ENCODE measurements at regions not wholly inside any gene's neighbourhood (a gene's known extent, or its start where the extent isn't known, plus 50 kb on each side); places are given as distances from the start of the nearest gene placed in this dataset.
"Not testable (repeated sequence)": the region's sequence is repeated elsewhere in the genome, so short reads cannot be mapped to it uniquely, and the experiment has no call there.

DNA sequence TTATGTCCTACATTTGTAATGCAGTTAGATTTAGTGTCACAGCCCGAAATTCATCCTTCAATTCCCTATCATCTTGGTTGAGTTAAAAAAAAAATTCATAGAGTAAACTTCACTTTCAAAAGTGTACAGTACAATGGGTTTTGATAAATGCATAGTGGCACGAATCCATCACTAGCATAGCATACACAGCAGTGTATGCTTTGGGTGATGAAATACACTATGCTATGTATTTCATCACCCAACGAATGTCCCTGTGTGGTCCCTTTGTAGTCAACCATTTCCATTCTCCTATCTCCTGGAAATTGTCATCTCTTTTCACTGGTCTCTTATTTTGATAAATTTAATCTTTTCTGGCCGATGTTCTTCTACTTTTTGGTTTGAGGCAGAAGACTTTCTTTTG, 129.4 kb upstream of the BASP1 start:
- DNase-seq = no peak

DNA sequence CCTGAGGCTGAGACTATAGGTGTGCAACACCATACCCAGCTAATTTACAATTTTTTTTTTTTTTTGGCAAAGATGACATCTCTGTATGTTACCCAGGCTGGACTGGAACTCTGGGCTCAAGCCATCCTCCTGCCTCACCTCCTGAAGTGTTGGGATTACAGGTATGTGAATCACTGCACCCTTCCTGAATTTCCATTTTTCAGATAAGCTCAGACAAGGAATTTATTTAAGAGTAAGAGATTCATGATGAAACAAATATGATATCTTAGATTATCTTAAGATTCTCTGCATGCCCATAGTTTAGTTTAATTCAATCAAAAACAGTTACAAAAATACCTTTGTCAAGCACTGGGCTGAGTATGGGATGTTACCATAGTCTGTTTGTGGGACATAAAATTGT, 128.4 kb upstream of the BASP1 start:
- DNase-seq = no peak

DNA sequence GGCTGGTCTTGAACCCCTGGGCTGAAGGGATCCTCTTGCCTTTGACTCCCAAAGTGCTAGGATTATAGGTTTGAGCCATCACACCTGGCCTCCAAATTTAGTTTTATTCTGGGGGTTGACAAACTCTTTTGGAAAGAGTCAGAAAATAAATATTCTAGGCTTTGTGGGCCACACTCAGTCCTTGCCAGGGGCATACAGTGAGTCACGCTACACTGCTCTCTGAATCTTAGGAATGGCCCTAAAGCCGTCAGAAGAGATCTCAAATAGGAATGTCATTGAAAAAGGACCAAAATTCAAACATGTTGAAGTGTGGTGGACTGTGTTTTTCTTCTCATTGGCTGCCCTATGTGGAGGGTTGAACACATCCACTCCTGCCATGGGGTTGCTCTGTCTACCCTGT, 127.7 kb upstream of the BASP1 start:
- DNase-seq = no peak

DNA sequence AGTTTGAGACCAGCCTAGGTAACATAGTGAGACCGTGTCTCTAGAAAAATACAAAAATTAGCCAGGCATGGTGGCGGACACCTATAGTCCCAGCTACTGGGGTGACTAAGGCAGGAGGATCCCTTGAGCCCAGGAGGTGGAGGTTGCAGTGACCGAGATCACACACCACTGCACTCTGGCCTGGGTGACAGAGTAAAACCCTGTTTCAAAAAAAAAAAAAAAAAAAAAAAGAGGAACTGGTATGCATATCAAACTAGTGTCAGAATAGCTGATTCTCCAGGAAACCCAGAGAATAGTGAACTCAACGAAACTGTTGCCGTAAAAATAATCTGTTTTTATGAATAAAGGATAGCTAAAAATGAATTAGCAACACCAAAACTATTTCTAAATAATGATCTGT, 126.6 kb upstream of the BASP1 start:
- DNase-seq = no peak

DNA sequence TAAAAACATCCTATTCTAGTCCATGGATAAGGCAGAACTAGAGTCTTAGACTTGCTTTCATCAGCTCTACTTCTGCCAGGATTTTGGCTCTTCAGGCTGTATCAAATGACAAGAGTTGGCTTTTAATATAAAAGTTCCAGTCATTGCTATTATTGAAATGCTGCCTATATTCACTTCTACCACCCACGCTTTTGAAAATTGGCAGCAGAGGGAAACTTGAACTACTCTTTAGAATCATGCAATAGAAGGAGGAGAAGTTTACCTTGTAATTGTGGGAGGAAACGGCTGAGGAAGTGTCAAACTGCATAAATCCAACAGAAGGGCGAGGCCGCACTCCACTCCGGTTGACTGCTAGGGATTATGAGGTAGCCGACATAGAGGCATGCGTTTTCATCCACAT, 122.6 kb upstream of the BASP1 start:
- no peak for DNase-seq

DNA sequence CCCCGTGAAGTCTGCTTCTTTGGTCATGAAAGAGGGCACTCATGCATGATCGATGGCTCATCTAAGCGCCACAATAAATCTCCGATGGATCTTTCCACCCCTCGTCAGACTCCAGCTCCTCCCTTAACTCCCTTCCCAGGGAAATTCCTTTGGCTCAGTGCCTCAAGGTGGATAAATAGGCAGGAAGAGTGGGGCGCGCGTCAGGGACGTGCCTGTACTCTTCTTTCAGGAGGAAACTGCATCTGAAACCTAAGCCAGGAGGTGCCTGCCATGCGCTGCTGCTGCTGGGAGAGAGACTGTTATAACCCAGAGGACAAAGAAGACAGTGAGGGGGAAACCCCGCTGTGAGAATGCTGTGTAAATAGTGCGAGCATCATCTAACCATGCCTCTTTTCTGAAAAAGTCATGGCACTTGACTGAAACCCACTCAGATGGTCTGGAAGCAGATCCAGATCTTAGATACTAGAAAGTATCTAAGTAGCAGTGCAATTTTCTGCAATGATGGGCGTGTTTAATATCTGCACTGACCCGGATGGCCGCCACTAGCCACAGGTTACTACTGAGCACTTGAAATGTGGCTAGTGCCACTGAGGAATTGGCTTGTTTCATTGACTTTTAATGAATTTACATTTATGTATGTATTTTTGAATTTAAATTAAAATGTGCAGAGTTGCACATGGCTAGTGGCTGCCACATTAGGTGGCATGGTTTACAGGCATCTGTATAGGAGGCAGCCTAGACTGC, 120.3 kb upstream of the BASP1 start:
- DNase-seq = peak; percentile 71

DNA sequence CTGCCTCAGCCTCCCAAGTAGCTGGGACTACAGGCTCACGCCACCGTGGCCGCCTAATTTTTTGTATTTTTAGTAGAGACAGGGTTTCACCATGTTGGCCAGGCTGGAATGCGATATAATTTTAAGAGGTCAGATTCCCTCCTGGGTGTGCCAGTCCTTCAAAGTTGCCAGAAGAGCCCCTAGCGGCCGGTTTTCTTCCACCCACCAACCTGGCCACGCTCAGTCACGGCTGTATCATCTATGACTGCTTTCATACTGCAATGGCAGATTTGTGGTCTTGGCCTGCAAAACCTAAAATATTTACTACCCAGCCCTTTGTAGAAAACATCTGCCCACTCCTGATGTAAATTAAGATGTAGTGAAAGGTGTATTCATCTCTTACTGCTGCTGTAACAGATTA, 117.5 kb upstream of the BASP1 start:
- DNase-seq = no peak

DNA sequence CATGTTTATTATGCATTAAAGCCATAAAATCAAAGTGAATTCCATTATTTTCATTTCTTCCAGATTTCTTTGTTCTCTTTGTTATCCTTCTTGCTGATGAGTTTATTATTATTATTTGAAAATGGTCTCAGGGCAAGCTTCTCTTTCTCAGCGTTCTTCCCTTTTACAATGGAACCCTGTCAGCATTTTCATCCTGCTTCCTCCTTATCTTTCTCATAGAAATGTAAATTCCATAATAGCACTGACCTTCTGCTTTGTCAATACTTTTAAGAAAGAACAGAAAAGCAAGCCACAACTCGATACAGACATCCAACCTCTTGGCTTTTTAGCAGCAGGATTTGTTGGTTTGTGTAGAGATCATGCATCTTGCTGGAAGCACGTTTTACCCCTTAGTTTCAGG, 114.0 kb upstream of the BASP1 start:
- DNase-seq = no peak

DNA sequence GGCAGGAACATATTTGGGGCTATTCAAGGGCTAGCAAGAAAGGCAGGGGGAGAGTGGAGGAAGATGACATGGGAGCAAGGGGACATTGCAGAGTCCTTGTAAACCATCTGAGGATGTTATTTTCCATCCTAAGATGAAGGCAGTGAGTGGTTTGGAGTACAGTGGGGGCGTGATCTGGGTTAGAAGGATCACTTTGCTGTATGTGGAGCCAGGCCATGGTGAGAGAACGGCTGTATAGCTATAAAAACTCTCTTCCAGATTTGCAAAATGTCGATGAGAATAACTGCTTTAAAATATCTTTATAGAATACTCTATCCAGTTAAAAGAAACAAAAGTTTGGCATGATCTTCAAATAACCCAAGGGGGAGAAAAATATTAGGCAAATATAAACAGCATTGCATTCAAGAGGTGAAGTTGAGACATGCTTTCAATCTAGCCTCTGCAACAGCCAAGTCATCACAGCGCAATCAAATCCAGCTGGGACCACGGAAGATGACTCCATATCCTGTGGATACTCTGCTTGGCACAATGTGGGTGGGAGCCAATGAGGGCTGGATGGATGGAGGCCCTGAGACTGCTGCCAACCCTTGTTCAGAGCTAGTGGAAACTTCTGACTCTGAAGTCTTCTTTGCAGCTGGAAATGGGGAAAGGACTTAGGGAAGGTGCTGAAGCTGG, 111.5 kb upstream of the BASP1 start:
- DNase-seq = no peak

DNA sequence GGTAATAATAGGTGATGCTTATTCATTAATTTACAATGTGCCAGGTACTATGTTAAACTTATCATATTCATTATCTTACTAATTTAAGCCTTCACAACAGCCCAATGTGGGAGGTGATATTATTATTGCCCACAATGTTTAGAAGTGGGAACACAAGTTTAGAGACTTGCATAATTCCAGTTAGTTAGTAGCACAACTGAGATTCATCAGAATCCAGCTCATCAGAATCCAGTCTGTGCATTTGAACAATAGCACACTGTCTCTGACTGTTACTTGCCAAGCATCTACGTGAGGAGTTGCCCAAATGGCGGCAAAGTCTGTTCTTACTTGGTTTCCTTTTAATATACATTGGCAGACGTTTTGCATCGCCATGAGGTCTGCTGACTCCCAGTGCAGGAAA, 110.9 kb upstream of the BASP1 start:
- DNase-seq = no peak

DNA sequence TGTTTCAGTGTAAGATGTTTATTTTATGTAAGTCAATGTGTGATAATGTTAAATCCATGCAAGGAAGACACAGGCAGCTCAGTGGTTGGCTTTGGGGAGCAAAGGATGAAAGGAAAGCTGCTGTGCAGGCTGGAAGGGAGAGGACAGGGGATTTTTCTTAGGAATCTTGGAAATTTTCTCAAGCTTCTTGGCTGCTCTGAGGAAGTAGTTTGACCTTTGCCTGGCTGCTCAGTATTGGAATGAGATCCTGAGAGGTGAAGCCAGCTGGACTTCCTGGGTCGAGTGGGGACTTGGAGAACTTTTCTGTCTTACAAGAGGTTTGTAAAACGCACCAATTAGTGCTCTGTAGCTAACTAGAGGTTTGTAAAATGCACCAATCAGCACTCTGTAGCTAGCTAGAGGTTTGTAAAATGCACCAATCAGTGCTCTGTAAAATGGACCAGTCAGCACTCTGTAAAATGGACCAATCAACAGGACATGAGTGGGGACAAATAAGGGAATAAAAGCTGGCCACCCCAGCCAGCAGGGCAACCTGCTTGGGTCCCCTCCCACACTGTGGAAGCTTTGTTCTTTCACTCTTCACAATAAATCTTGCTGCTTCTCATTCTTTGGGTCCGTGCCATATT, 105.2 kb upstream of the BASP1 start:
- not testable (repeated sequence) for DNase-seq

DNA sequence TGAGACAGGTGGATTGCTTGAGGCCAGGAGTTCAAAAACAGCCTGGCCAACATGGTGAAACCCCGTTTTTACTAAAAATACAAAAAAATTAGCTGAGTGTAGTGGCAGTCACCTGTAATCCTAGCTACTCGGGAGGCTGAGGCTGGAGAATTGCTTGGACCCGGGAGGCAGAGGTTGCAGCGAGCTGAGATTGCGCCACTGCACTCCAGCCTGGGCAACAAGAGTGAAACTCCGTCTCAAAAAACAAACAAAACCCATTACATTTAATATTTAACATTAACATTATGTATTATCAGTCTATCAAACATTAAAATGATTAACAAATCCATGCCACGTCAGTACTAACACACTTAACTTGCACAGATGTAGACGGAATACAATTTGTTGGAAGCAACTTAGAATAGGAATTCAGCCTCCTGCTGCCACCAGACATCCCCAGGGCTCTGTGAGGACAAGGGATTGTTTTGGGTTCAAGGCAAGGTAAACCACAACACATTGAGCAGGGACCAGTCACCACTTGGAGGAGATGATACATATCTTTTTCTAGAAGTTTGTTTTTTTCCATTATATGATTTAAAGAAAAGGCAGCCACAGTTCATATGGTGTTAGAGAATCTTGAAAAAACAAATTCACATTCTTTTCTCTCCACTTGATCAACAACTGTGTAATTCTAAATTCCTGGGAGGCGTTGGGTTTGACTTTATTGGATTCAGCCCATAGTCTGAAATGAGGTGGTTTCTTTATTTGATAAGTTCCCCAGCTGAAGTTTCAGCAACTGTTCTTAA, 104.1 kb upstream of the BASP1 start:
- no peak for DNase-seq

DNA sequence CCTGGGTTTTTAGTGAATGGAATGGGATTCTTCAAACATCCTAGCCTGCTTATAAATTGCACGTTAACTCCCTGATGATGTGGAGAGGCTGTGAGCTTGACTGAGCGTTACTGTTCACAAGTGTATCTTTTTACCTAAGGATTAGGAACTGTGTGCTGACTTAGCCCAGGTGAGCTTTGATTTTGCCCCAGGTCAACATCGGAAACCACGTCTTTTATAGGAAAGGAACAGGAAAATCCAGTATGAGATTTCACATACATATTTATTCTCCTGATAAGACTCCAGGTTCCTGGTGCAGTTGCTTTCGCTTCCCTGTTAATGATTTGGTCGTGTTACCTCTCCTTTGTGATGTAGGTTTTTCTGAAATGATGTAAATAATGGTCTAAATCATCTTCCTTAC, 103.2 kb upstream of the BASP1 start:
- DNase-seq = no peak

DNA sequence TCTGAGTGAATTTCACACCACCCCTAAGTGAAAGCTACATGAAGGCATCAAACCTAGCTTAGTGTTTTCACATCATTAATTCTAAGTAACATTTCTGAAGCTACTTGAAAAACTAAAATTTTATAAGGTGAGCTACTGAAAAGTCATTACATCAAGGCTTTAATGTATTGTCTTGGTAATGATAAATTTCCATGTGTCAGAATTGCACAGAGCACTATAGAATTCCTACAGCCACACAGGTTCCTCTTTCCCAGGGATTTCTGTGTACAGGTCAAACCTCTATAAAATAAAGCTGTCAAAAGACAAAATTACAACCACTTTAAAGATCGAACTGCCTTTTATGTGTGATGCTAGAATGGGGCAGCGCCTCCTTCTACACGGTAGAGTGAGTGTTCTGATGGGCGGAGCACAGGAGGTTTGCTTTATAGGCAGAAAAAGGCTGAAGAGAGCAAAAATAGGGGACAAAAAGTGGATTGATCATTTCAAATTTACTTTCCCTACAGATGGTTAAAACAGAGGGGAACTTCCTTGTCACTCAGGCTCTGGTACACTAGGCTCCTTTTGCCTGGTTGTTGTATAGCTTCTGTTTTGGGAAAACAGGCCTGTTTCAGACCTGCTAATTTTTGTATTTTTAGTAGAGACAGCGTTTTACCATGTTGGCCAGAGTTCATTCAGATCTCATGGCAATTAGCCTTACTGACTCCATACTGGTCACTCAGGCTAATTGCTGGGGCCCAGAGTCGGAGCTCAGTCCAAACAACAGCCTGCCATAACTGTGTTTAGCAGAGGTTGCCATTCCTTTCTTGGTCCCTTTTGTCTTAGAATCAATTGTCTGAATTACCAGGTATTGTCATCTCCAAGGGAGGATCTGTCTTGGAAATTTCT, 102.5 kb upstream of the BASP1 start:
- DNase-seq = no peak

DNA sequence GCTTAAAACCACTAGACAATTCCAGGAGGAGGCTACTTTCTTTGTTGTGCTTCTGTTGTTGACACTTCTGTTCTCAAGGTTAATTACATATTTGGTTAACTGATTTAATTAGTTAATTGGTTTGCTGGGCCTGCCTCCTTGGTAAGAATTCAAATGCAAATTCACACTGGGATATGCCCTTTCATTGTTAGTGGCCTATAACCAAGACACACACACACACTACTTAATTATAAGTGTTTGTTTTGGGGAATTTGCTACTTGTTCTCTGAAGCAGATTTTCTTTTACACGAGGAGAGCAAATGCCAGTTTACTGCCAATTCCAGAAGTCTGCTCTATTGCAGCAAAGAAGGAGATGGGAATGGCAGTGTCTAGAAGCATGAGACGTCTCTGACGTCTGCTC, 101.6 kb upstream of the BASP1 start:
- DNase-seq = no peak

DNA sequence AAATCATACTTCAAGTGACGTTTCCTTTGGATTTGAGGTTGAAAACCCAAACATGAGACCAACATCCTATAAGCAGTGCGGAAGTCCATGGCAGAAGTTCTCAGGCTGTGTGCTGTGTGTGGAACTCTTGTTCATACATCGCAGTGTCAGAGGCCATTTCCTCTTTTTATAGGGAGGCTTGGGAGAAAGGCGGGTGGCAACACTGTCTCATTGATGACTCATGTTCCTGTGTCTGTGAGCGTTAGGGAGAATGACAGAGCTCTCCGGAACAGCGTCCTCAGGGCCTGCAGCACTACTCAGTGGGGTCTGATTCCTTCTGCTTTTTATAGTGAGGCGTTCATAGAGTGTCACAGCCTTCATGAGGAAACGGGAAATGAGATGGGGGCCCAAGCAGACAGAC, 98.8 kb upstream of the BASP1 start:
- DNase-seq = no peak

DNA sequence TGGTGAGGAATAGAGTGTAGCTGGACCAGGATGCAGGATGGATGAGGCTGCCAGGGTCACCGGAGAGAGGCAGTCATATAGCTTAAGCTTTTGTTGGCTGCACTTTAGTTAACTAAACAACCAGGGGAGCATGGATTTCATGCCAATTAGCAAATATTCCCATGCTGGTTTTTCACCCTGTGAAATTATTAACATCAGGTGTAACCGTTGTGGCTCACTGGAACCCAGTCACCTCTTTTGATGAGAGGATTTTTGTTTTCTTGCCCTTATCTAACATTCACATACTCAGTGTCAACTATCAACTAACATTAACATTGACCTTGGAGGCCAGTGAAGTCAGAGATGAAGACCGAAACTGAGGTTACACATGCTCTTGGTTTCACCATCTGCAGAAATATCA, 97.2 kb upstream of the BASP1 start:
- no peak for DNase-seq

DNA sequence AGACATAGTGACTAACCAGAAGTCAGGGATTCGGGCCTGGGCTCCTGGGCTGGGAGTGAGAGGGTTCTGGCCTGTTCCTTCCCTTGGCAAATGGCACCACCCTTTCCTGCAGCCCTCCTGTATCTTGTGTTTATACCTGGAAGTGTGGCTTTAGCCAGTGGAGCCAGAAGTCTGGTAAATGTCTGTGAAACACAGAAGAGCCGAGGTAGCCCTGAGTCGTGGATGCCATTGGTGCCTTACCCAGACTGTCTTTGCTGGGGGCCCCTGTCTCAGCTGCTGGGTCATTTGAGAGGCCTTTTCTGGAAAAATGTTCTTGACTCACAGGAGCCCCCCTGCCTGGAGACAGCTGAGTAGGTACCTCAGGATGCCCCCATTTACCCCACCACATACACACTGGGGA, 95.7 kb upstream of the BASP1 start:
- no peak for DNase-seq

DNA sequence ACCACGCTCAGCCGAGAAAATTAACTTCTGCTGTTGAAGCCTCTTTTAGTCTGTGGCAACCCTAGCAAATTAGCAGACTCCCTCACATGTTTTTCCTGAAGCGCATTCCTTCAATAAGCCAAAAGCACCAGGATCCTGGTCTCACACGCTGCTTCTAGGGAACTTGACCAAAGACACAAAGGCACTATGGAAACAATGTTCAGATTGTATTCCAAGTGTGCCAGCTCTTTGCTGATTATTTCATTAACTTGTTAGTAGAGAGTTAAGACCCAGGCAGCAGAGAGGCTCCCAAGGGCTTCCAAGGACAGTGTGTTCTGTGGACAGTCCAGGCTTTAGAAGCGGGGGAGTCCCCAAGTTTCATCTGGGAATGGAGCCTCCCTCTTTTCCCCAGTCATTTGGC, 94.4 kb upstream of the BASP1 start:
- no peak for DNase-seq

DNA sequence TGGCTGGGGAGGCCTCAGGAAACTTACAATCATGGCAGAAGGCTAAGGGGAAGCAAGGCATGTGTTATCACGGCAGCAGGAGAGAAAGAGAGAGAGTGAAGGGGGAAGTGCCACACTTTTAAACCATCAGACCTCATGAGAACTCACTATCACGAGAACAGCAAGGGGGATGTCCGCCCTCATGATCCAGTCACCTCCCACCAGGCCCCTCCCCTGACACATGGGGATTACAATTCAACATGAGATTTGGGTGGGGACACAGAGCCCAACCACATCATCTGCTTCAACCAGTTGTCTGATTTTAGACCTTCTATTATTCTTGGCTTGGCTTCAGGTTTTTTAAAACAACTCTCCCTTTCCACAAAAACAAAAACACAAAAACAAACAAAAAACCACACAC, 93.7 kb upstream of the BASP1 start:
- DNase-seq = not testable (repeated sequence)

DNA sequence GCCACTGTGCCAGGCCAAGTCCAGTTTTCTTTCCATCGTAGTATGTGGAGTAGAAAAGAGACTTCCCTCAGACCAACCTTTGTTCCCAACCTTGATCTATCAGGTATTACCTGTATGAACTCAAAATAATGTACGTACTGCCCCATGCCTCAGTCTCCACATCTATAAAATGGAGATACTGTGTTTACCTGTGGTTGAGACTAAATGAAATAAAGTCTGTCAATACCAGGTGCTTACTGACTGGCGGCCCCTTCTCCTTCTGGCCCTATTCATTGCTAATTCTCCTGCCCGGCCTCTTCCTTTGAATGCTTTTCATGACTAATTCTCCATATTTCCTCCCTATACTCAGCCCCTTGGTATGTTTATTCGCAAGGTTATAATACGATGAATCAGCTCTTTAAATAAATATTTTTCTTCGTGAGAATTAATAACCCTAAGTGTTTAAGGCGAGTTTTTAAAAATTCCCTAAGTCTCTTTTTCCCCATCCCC, 89.6 kb upstream of the BASP1 start:
- DNase-seq = no peak

DNA sequence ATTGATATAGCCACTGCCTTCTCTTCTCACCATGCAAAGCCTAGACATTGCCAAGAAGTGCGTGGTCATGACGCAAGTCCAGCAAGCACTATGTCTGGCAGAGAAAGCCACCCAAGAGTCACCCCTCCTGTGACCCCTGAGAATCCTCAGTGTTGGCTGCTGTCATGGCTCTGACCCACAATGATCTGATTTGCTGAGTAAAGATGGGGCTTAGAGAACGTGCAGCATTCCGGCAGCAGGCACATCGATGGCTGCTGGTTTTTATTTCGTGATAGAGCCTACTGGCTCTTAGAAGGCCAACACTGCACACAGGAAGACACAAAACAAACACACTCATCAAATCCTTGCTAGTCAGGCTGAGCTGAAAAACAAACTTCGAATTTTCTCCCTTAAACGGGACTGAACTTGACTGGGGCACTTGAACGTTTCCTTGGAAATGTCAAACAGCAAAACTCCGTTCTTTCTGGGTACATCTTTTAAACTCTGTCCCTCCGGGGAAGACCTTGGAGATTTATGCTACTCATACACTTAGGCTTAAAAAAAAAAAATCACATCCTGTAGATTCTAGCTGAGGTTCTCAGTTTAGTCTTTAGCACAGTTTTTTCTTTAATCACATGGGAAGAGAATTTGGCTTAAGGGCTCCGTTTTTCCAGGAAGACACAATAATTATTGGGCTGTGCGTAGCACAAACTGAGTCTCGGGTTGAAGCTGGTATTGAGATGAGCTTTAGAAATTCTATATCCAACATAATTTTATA, 88.2 kb upstream of the BASP1 start:
- DNase-seq = no peak

All from NCI-H510A (cell line).